H1 (cell line): ENCODE measurements at regions not wholly inside any gene's neighbourhood (a gene's known extent, or its start where the extent isn't known, plus 50 kb on each side); places are given as distances from the start of the nearest gene placed in this dataset.

Experiments
- TF ChIP-seq, protein P1 (sequence below): IDR thresholded peaks from 2 replicates; pipeline ENCODE4 v1.6.1; 2012; ENCODE audit warnings: inconsistent platforms

DNA sequence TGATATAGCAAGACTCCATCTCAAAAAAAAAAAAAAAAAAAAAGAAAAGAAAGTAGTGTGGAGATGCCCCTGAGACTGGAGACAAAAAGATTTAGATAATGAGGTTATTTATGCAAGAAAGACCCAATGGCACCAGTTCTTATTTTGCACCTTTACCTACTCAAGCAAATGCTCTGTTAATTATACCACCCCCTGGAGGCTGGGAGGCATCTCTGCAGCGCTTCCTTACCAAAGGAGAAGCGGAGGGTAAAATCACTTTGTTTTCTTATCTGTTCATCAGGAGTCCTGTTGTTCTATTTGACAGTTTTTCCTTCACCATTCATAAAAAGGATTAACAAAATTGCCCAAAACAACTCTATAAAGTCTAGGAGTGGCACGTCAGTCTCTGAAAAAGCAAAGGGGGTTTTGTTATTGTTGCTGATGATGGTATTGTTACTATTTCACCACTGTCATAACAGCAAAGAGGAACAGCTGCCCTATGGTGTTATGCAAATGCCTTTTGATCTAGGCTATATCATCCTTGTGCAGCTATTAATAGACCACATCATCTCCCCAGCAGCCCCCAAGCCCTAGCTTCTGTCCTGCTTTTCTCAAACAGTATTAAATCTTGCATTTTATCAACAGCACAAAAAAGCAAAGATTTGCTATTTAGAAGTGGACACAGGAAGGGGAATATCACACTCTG lies 174.0 kb downstream of the PALM2AKAP2 start (continued):
- TF ChIP-seq, protein P1, sequence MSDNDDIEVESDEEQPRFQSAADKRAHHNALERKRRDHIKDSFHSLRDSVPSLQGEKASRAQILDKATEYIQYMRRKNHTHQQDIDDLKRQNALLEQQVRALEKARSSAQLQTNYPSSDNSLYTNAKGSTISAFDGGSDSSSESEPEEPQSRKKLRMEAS: no peak
